LNCaP clone FGC (cell line): ENCODE measurements at regions not wholly inside any gene's neighbourhood (a gene's known extent, or its start where the extent isn't known, plus 50 kb on each side); places are given as distances from the start of the nearest gene placed in this dataset.

Experiments used
- DNase-seq: peaks from one replicate; pipeline ENCODE4 v3.0.0-alpha.2; 2011; ENCODE audit warnings: low read depth
- H3K4me3 ChIP-seq: 2 replicates; pipeline ENCODE4 v1.5.1; 2011; ENCODE audit warnings: mild to moderate bottlenecking, low read depth, low read length, control low read depth
- TF ChIP-seq, protein P1 (sequence below): IDR thresholded peaks from 2 replicates; pipeline ENCODE4 v1.5.1; 2012; ENCODE audit warnings: mild to moderate bottlenecking; ENCODE audit not compliant: control insufficient read depth, insufficient read depth; ENCODE audit errors: extremely low read depth

DNA sequence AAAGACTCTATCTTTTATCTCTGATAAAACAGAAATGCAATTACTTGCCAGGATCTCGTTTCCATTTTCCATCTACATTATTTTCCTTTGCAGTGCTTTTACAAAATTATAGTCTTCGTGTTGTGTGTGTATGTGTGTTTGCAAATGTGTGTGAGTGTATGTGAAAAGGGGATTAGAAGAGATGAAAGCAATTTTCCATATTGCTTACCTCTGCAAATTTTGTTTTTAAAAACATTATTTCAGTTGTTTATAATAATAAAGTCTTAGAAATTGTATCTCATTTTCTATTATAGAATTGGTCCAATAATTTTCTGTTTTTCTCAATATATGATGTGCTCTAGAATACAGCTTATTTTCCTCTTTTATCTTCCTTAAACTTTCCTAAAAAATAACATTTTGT is 421.3 kb upstream of the ANKRD30A start:
- no peak overlapping the region for H3K4me3 ChIP-seq
- TF ChIP-seq, protein P1, sequence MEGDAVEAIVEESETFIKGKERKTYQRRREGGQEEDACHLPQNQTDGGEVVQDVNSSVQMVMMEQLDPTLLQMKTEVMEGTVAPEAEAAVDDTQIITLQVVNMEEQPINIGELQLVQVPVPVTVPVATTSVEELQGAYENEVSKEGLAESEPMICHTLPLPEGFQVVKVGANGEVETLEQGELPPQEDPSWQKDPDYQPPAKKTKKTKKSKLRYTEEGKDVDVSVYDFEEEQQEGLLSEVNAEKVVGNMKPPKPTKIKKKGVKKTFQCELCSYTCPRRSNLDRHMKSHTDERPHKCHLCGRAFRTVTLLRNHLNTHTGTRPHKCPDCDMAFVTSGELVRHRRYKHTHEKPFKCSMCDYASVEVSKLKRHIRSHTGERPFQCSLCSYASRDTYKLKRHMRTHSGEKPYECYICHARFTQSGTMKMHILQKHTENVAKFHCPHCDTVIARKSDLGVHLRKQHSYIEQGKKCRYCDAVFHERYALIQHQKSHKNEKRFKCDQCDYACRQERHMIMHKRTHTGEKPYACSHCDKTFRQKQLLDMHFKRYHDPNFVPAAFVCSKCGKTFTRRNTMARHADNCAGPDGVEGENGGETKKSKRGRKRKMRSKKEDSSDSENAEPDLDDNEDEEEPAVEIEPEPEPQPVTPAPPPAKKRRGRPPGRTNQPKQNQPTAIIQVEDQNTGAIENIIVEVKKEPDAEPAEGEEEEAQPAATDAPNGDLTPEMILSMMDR: no peak
- DNase-seq: no peak

GRCh38 chr10:36703179-36703578 is 422.2 kb upstream of the ANKRD30A start:
- TF ChIP-seq, protein P1: no peak
- no peak for DNase-seq
- no peak overlapping the region for H3K4me3 ChIP-seq

DNA sequence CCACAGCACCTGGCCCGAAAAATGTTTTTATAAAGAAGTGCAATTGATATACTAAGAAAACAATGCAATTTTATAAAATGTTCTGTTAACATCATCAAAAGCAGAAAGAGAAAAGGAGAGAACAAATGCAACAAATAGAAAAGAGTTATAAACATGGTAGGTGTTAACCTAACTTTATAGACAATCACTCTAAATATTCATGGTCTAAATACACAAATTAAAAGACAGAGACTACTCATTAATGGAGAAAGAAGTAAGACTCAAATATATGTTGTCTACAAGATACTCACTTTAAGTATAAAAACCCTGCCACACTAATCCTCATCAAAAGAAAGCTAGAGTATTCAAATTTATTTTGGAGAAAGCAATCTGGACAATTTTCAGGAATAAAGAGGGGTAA is 425.3 kb upstream of the ANKRD30A start:
- TF ChIP-seq, protein P1: no peak
- no peak for DNase-seq
- no peak overlapping the region for H3K4me3 ChIP-seq

- H3K4me3 ChIP-seq: no peak overlapping the region
- no peak for DNase-seq
Observed at GRCh38 chr10:36692759-36693158, 432.6 kb upstream of the ANKRD30A start.

GRCh38 chr10:36688717-36689116 is 436.7 kb upstream of the ANKRD30A start:
- TF ChIP-seq, protein P1: no peak
- DNase-seq: no peak
- H3K4me3 ChIP-seq: no peak overlapping the region

More at GRCh38 chr10:36692759-36693158, 432.6 kb upstream of the ANKRD30A start:
- TF ChIP-seq, protein P1: no peak

DNA sequence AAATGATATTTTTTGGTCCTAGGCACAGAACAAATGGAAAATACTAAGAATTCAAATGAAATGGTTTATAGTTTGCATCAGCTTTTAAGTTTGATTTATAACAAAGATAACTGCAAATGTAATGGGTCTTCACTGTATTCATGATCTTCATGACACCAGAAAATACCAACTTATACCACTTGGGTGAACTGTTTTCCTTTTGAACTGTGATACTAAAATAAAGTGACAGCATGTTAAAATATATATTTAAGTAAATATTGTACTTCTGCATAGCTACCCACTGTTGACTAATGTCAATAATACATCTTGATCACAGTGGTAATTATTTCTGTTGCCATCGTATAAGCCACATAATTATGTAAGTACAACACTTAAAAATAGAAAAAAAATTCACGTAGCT is 442.0 kb upstream of the ANKRD30A start:
- DNase-seq: no peak
- H3K4me3 ChIP-seq: no peak overlapping the region
- TF ChIP-seq, protein P1: no peak
